Stimulated activated CD8-positive, alpha-beta memory T cell treated with anti-CD3 and anti-CD28 coated beads, Interleukin-15, amount 100 ng/mL, for 48 hours (primary cell): ENCODE measurements at regions not wholly inside any gene's neighbourhood (a gene's known extent, or its start where the extent isn't known, plus 50 kb on each side); places are given as distances from the start of the nearest gene placed in this dataset.

Experiments used
- DNase-seq, 2 donors: peaks; one replicate each; pipeline ENCODE4 v3.0.0-alpha.2; 2020; ENCODE audit warnings: low read depth in 2 of 2

GRCh38 chr14:98606816-98607215 is 665.2 kb downstream of the BCL11B start:
- DNase-seq, result no peak

- DNase-seq, result no peak
These were observed 664.6 kb downstream of the BCL11B start for GRCh38 chr14:98607341-98607910.

GRCh38 chr14:98608071-98609060 is 663.6 kb downstream of the BCL11B start:
- no peak for DNase-seq

DNA sequence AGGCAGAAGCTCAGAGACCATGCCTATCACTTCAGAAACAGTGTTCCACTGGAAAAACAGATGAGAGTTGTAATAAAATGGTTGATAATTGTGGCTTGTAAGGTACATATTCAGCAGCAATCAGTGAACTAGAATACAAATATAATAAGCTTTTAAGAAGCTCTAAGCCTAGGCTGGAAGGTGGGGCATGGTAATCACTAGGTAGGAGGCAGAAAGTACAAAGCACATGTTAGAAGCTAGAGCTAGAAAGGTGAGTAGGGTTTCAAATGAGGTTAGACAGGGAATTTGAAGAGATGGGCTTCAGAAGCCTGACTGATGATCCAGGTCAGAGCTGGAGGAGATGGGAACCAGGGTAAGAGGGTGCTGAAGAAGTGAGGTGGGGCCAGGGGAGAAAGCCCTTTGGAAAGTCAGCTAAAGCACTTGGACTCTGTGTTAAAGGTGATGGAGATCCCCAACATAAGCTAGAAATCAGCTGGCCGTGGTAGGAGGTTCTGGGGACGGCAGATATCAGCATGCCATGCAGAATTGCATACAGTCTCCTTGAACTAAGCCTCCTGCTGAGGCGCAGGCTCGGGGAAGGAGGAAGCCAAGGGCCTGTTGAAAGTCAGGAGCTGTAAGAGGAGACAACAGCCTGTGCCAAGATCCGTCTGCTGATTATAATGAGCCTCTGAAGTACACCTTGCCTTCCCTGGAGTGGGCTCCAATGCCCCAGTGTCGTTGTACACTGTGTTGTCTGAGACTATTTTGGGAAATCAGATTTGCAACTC is 659.4 kb downstream of the BCL11B start:
- DNase-seq, result no peak

DNA sequence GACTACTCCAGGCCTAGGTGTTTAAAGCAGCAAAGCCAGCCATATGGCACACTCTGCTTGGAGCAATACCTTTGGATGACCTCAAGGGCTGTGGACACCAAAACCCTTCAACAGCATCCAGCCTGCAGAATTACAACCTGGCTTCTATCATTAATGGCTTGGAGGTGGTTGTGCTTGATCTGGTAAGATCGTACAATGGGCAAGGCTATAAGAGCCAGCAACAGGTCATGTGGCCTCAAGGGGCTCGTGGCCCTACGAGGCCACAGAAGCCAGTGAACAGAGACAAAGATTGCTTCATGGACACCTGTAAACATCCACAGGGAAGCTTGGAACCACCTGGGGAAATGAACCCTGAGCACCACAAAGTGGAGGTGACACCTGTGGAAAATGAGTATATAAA is 657.3 kb downstream of the BCL11B start:
- no peak for DNase-seq

- DNase-seq, result no peak
These were observed 649.6 kb downstream of the BCL11B start for GRCh38 chr14:98622208-98623051.

- DNase-seq, result no peak
These were observed 648.1 kb downstream of the BCL11B start for GRCh38 chr14:98623788-98624415.

DNA sequence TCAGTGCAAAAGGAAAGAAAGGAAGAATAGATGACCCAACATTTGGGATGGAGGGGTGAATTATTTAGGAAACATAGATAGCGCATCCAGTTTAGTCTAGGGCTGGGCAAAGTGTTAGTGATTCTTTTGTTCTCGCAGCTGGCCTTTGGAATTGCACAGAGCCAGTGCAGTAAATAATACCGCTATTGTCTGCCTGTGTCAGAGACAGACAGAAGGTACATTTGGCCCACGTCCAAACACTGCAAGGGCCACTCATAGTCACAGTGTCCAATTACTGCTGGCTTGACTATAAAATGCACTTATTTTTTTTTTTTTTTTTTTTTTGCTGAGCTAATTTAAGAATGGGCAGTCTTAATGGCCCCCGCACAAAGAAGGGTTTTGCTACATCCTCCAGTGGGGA is 638.6 kb downstream of the BCL11B start:
- no peak for DNase-seq

DNA sequence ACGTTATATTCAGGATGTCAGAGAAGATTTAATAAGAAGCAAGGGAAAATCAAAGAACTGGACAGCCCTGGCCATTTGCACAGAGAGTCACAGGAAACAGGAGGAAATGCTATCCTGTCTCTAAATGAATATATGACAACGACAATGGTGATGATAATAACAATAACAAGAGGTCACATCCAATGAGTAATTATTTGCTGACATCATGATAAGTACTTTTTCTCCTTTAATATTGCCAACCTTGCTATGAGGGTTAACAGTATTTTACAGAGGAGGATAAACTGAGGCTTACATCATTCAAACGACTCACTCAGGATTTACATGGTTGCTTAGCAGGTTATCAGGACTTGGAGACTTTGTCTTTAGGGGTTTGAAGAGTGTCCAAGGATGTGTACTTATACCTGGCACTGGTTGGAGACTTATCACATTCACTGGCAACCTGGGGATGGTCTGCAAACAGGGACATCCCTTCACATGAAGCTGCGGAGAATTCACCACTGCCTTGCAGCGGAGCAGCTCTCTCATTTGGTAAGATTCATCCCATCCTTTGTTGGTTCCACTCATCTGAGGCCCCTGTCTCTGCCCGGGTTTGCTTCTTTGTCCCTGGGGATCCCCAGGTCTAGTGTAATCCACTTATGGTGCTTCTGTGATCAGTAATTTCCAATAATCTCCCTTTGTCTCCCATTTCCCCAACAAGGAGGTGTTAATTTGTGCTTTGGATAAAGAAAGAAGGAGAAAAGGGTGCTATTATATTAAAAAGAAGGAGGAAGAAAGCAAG is 637.8 kb downstream of the BCL11B start:
- DNase-seq, result no peak

GRCh38 chr14:98638366-98638765 is 633.6 kb downstream of the BCL11B start:
- DNase-seq, result no peak

- DNase-seq, result no peak
These were observed 624.2 kb downstream of the BCL11B start for GRCh38 chr14:98647754-98648153.

GRCh38 chr14:98651037-98651436 is 621.0 kb downstream of the BCL11B start:
- no peak for DNase-seq

DNA sequence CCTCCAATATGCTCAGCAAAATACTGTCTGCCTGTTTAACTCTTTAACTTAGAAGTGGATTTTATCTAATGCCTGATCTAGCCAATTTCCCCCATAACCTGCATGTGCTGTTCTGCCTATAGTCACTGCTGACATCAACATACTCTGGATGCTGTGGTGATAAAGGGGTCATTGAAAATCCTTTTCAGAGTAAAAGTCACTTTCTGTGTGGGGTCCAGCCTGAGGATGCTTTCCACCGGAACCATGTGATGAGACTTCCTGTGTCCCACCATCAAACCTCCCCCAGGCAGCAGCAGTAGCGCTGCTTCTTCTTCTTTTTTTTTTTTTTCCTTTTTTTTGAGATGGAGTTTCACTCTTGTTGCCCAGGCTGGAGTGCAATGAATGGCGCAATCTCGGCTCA is 607.0 kb downstream of the BCL11B start:
- no peak for DNase-seq

- DNase-seq, result no peak
These were observed 605.5 kb downstream of the BCL11B start for GRCh38 chr14:98666545-98666944.

- DNase-seq, result no peak
These were observed 590.0 kb downstream of the BCL11B start for GRCh38 chr14:98682033-98682432.

GRCh38 chr14:98682726-98683125 is 589.3 kb downstream of the BCL11B start:
- DNase-seq, result no peak

GRCh38 chr14:98684468-98684867 is 587.5 kb downstream of the BCL11B start:
- no peak for DNase-seq

GRCh38 chr14:98685725-98686124 is 586.3 kb downstream of the BCL11B start:
- DNase-seq, result no peak

- no peak for DNase-seq
These were observed 583.6 kb downstream of the BCL11B start for GRCh38 chr14:98688446-98688845.

GRCh38 chr14:98689951-98690350 is 582.0 kb downstream of the BCL11B start:
- no peak for DNase-seq
